NCI-H1417 (cell line): ENCODE measurements at regions not wholly inside any gene's neighbourhood (a gene's known extent, or its start where the extent isn't known, plus 50 kb on each side); places are given as distances from the start of the nearest gene placed in this dataset.
"Not testable (repeated sequence)": the region's sequence is repeated elsewhere in the genome, so short reads cannot be mapped to it uniquely, and the experiment has no call there.

Source experiments
- DNase-seq, 3 experiments: peaks; one replicate each; lab custom pipeline; 2025; lab: John Stamatoyannopoulos, UW

- DNase-seq: no peak
These were observed 234.7 kb downstream of the TLR4 start for GRCh38 chr9:117938896-117939295.

- not testable (repeated sequence) for DNase-seq
These were observed 240.5 kb downstream of the TLR4 start for GRCh38 chr9:117944750-117945149.

- DNase-seq: no peak
These were observed 241.1 kb downstream of the TLR4 start for GRCh38 chr9:117945286-117945685.

GRCh38 chr9:117951127-117951526, 246.9 kb downstream of the TLR4 start:
- DNase-seq: no peak

- DNase-seq: no peak
These were observed 248.4 kb downstream of the TLR4 start for GRCh38 chr9:117952581-117952980.

GRCh38 chr9:117957267-117957666, 253.1 kb downstream of the TLR4 start:
- peak; percentile 49 to 78 (median 60) for DNase-seq

GRCh38 chr9:117958726-117959125, 254.5 kb downstream of the TLR4 start:
- no peak for DNase-seq

GRCh38 chr9:117963493-117964090, 259.4 kb downstream of the TLR4 start:
- DNase-seq: peak in 2 of 3 experiments; percentile 44 to 79

- no peak for DNase-seq
These were observed 266.3 kb downstream of the TLR4 start for GRCh38 chr9:117970276-117971050.

GRCh38 chr9:117974108-117974507, 269.9 kb downstream of the TLR4 start:
- no peak for DNase-seq

- no peak for DNase-seq
These were observed 275.7 kb downstream of the TLR4 start for GRCh38 chr9:117979914-117980313.

GRCh38 chr9:117987945-117988344, 283.7 kb downstream of the TLR4 start:
- DNase-seq: no peak

- DNase-seq: peak; percentile 68 to 98 (median 87)
These were observed 287.8 kb downstream of the TLR4 start for GRCh38 chr9:117992006-117992405.

GRCh38 chr9:118000581-118000980, 296.4 kb downstream of the TLR4 start:
- no peak for DNase-seq

- peak in 1 of 3 experiments; percentile 21 for DNase-seq
These were observed 299.0 kb downstream of the TLR4 start for GRCh38 chr9:118003240-118003639.

- DNase-seq: peak in 2 of 3 experiments; percentile 38 to 69
These were observed 304.0 kb downstream of the TLR4 start for GRCh38 chr9:118008246-118008645.

GRCh38 chr9:118009614-118010013, 305.4 kb downstream of the TLR4 start:
- peak in 2 of 3 experiments; percentile 48 to 67 for DNase-seq

GRCh38 chr9:118017607-118018122, 313.5 kb downstream of the TLR4 start:
- DNase-seq: no peak

GRCh38 chr9:118023644-118024043, 319.4 kb downstream of the TLR4 start:
- DNase-seq: no peak

- DNase-seq: no peak
These were observed 324.0 kb downstream of the TLR4 start for GRCh38 chr9:118028225-118028624.

GRCh38 chr9:118029425-118029824, 325.2 kb downstream of the TLR4 start:
- no peak for DNase-seq

- DNase-seq: no peak
These were observed 330.5 kb downstream of the TLR4 start for GRCh38 chr9:118034701-118035100.

- DNase-seq: no peak
These were observed 334.5 kb downstream of the TLR4 start for GRCh38 chr9:118038713-118039112.
